HCT116 (cell line): ENCODE measurements at regions not wholly inside any gene's neighbourhood (a gene's known extent, or its start where the extent isn't known, plus 50 kb on each side); places are given as distances from the start of the nearest gene placed in this dataset.

Experiments used
- ATAC-seq: fragments of 200-7000 bp; cut with Tn5 transposase; 2 replicates; pipeline ENCODE4 v1.9.1; 2020; ENCODE audit warnings: mild to moderate bottlenecking, moderate library complexity
- BruUV-seq: library from RNA; stranded (reverse); fragments of 400-500 nt; replicated peaks from 2 replicates; lab custom pipeline; 2021; lab: Mats Ljungman, UMichigan
- CTCF ChIA-PET: fragments of 300-600 bp; sonication (Branson Sonifier 250); formaldehyde crosslinking; loops from one replicate; lab custom pipeline; 2021; ENCODE audit warnings: antibody characterized with exemption; lab: Charles Lee
- POLR2A ChIA-PET: fragments of 300-600, 350-600 bp; sonication (Branson Sonifier 250); formaldehyde crosslinking; loops from one replicate; lab custom pipeline; 2021; ENCODE audit warnings: antibody characterized with exemption; lab: Charles Lee
- RAD21 ChIA-PET, 2 experiments: fragments of 300-600 bp; sonication (Branson Sonifier 250); formaldehyde crosslinking; loops; one replicate each; lab custom pipeline; 2023; ENCODE audit warnings: low total read pairs in 2 of 2; ENCODE audit not compliant: uncharacterized antibody in 2 of 2, unreplicated experiment in 2 of 2, low non-redundant PET in 1 of 2; lab: Charles Lee
- DNase-seq: peaks from one replicate; pipeline ENCODE4 v3.0.0-alpha.2; 2010; ENCODE audit warnings: low read depth, low spot score
- H2AFZ ChIP-seq: fragments of 200-600 bp; shearing (Covaris generic), sonication (generic); 2 replicates; pipeline ENCODE4 v1.6.1; 2017; ENCODE audit warnings: low read depth, mixed run types, mixed read lengths, antibody characterized with exemption, low read length; ENCODE audit not compliant: poor library complexity, severe bottlenecking
- H3K27ac ChIP-seq: 2 replicates; pipeline ENCODE4 v1.5.1; 2012; ENCODE audit warnings: low read depth, low read length
- H3K27me3 ChIP-seq: fragments of 200-600 bp; sonication (generic); 2 replicates; pipeline ENCODE4 v1.6.1; 2016; ENCODE audit warnings: mixed run types, low read length, mixed read lengths; ENCODE audit not compliant: insufficient read depth
- H3K36me3 ChIP-seq, 2 experiments: fragments of 200-500 bp in 1 of 2; fragments of 200-600 bp in 1 of 2; sonication (Bioruptor generic) in 1 of 2; sonication (generic) in 1 of 2; 2 replicates each; pipeline versions ENCODE4 v1.5.1 to v1.6.1; 2014 to 2016; ENCODE audit warnings: low read length in 2 of 2, inconsistent platforms in 1 of 2, mixed read lengths in 1 of 2, mixed run types in 1 of 2; ENCODE audit not compliant: insufficient read depth in 2 of 2, control insufficient read depth in 1 of 2
- H3K4me1 ChIP-seq, 2 experiments: fragments of 200-600 bp in 1 of 2; sonication (generic) in 1 of 2; 2 replicates each; pipeline versions ENCODE4 v1.5.1 to v1.6.1; 2012 to 2017; ENCODE audit warnings: low read length in 2 of 2, inconsistent platforms in 1 of 2, mild to moderate bottlenecking in 1 of 2, mixed read lengths in 1 of 2, mixed run types in 1 of 2, moderate library complexity in 1 of 2; ENCODE audit not compliant: insufficient read depth in 2 of 2, control insufficient read depth in 1 of 2
- H3K4me2 ChIP-seq: fragments of 200-600 bp; sonication (generic); 2 replicates; pipeline ENCODE4 v1.6.1; 2017; ENCODE audit warnings: mixed run types, low read length, mixed read lengths
- H3K4me3 ChIP-seq, 2 experiments: fragments of 200-600 bp in 1 of 2; sonication (generic) in 1 of 2; replicated peaks in 1 of 2; 2 replicates each; pipeline ENCODE4 v1.5.1; 2011 to 2016; ENCODE audit warnings: low read length in 2 of 2, control low read depth in 1 of 2, low read depth in 1 of 2, mild to moderate bottlenecking in 1 of 2, mixed read lengths in 1 of 2, mixed run types in 1 of 2
- H3K79me2 ChIP-seq: fragments of 200-600 bp; sonication (generic); 2 replicates; pipeline ENCODE4 v1.6.1; 2017; ENCODE audit warnings: mild to moderate bottlenecking, mixed run types, low read length, moderate library complexity, mixed read lengths; ENCODE audit not compliant: insufficient read depth
- H3K9ac ChIP-seq: fragments of 200-600 bp; sonication (generic); 2 replicates; pipeline ENCODE4 v1.6.1; 2016; ENCODE audit warnings: low read length, mixed read lengths
- H3K9me2 ChIP-seq: fragments of 200-600 bp; sonication (generic), shearing (Covaris generic); 2 replicates; pipeline ENCODE4 v1.6.1; 2017; ENCODE audit warnings: mixed run types, mild to moderate bottlenecking, moderate library complexity; ENCODE audit not compliant: insufficient read depth
- H3K9me3 ChIP-seq, 2 experiments: fragments of 200-500 bp in 1 of 2; fragments of 200-600 bp in 1 of 2; sonication (Bioruptor generic) in 1 of 2; sonication (generic) in 1 of 2; 2 replicates each; pipeline ENCODE4 v1.6.1; 2014 to 2017; ENCODE audit warnings: low read length in 2 of 2, mixed read lengths in 2 of 2, inconsistent platforms in 1 of 2, low read depth in 1 of 2, mild to moderate bottlenecking in 1 of 2, mixed run types in 1 of 2, moderate library complexity in 1 of 2; ENCODE audit not compliant: control insufficient read depth in 1 of 2, insufficient read depth in 1 of 2
- H4K20me1 ChIP-seq: fragments of 200-600 bp; sonication (generic), shearing (Covaris generic); 2 replicates; pipeline ENCODE4 v1.6.1; 2017; ENCODE audit warnings: mixed run types, mild to moderate bottlenecking, moderate library complexity; ENCODE audit not compliant: insufficient read depth
- CBX3 ChIP-seq: IDR thresholded peaks from 2 replicates; pipeline ENCODE4 v1.6.1; 2012; ENCODE audit warnings: low read depth
- CEBPB ChIP-seq: IDR thresholded peaks from 2 replicates; pipeline ENCODE4 v1.6.1; 2012; ENCODE audit warnings: low read depth
- EGR1 ChIP-seq: IDR thresholded peaks from 2 replicates; pipeline ENCODE4 v1.6.1; 2012; ENCODE audit warnings: low read depth
- ELF1 ChIP-seq: IDR thresholded peaks from 2 replicates; pipeline ENCODE4 v1.6.1; 2012; ENCODE audit warnings: low read depth, borderline replicate concordance
- EZH2phosphoT487 ChIP-seq: fragments of 200-600 bp; IDR thresholded peaks from 2 replicates; pipeline ENCODE4 v1.6.1; 2018; ENCODE audit warnings: antibody characterized with exemption, borderline replicate concordance
- JUND ChIP-seq: IDR thresholded peaks from 2 replicates; pipeline ENCODE4 v1.6.1; 2012
- POLR2A ChIP-seq: IDR thresholded peaks from 2 replicates; pipeline ENCODE4 v1.7.0; 2011; ENCODE audit warnings: borderline replicate concordance; ENCODE audit not compliant: insufficient read depth, insufficient read length; ENCODE audit errors: extremely low read depth
- POLR2AphosphoS5 ChIP-seq: IDR thresholded peaks from 2 replicates; pipeline ENCODE4 v1.6.1; 2011; ENCODE audit warnings: mild to moderate bottlenecking, low read depth, low read length, moderate library complexity
- RAD21 ChIP-seq: IDR thresholded peaks from 2 replicates; pipeline ENCODE4 v1.6.1; 2012; ENCODE audit warnings: low read depth, mild to moderate bottlenecking
- REST ChIP-seq: IDR thresholded peaks from 2 replicates; pipeline ENCODE4 v1.6.1; 2012; ENCODE audit warnings: low read depth
- SRF ChIP-seq: IDR thresholded peaks from 2 replicates; pipeline ENCODE4 v1.6.1; 2012; ENCODE audit warnings: low read depth
- YY1 ChIP-seq: IDR thresholded peaks from 2 replicates; pipeline ENCODE4 v1.6.1; 2011; ENCODE audit warnings: low read length, low read depth, moderate library complexity, mild to moderate bottlenecking; ENCODE audit not compliant: insufficient replicate concordance; ENCODE audit errors: extremely low read depth
- ZFX ChIP-seq: fragments of 450-650 bp; IDR thresholded peaks from 2 replicates; pipeline ENCODE4 v1.6.1; 2017
- ZNF274 ChIP-seq: fragments of 200-500 bp; sonication (Bioruptor generic); IDR thresholded peaks from 2 replicates; pipeline ENCODE4 v1.6.1; 2014; ENCODE audit warnings: mild to moderate bottlenecking, low read depth, low read length, inconsistent platforms
- intact Hi-C: fragments of 100-400 bp; cut with micrococcal nuclease; formaldehyde crosslinking; loops from 2 replicates; pipeline ENCODE4 v1.10.0; 2022
- TF ChIP-seq, protein P1 (sequence below): IDR thresholded peaks from 2 replicates; pipeline ENCODE4 v1.6.1; 2012

GRCh38 chr14:98312006-98312405, 960.0 kb downstream of the BCL11B start:
- TF ChIP-seq CEBPB: no peak
- no peak for TF ChIP-seq JUND
- no peak for TF ChIP-seq REST
- no peak for TF ChIP-seq YY1
- TF ChIP-seq RAD21: no peak
- no peak for TF ChIP-seq ELF1
- TF ChIP-seq, all 23 proteins: peak for 0
- BruUV-seq: no TSS peak
- no peak for ATAC-seq
- intact Hi-C loops: no loop called here
- Histone ChIP-seq H3K9ac (no peak overlapping the region), H3K4me3 (no peak overlapping the region), H3K4me2 (no peak overlapping the region), H3K79me2 (no peaks in the 10 kb centered on the region), H3K27ac (no peak overlapping the region), H3K27me3 (no peaks in the 10 kb centered on the region), H3K36me3 (no peaks in the 10 kb centered on the region), H3K9me3 (no peaks in the 10 kb centered on the region; a peak in 1 of 4 replicates), H2AFZ (no peak overlapping the region), H3K4me1 (no peaks in the 10 kb centered on the region), H3K9me2 (no peaks in the 10 kb centered on the region), H4K20me1 (no peaks in the 10 kb centered on the region)
- DNase-seq: no peak
- POLR2A ChIA-PET: no interaction called here
- RAD21 ChIA-PET: no interaction called here
- CTCF ChIA-PET: no interaction called here

DNA sequence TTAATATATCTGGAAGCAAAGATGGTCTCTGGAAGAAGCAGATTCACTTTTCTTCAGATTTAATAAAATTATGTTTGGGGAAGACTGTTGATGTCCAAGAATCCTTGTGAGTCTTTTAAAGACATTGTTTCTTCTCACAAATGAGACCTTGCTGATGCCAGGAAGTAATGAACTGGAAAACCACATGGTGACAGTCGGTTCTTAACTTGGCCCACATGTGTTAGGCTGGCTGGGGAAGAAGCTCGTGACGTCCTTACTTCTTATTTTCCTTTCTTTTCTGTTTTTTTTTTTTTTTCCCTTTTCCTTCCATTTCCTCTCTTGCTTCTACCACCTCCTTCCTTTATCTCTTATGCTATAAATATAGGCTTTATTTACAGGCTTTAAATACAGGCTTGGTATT, 950.2 kb downstream of the BCL11B start:
- Histone ChIP-seq H3K4me1 (no peaks in the 10 kb centered on the region), H3K4me2 (no peak overlapping the region), H3K4me3 (no peak overlapping the region), H3K9ac (no peak overlapping the region), H3K27me3 (no peaks in the 10 kb centered on the region), H2AFZ (no peak overlapping the region), H3K36me3 (no peaks in the 10 kb centered on the region), H3K27ac (no peak overlapping the region), H3K9me2 (no peaks in the 10 kb centered on the region), H3K79me2 (no peaks in the 10 kb centered on the region), H4K20me1 (no peaks in the 10 kb centered on the region), H3K9me3 (peaks cover 0 to 4% of the 10 kb centered on the region in 2 experiments; a peak in 2 of 4 replicates)
- BruUV-seq: no TSS peak
- ATAC-seq: no peak
- intact Hi-C loops: no loop called here
- no peak for TF ChIP-seq RAD21
- no peak for TF ChIP-seq EZH2phosphoT487
- TF ChIP-seq SRF: no peak
- no peak for TF ChIP-seq ZFX
- TF ChIP-seq REST: no peak
- TF ChIP-seq CBX3: no peak
- no peak for TF ChIP-seq YY1
- TF ChIP-seq, protein P1, sequence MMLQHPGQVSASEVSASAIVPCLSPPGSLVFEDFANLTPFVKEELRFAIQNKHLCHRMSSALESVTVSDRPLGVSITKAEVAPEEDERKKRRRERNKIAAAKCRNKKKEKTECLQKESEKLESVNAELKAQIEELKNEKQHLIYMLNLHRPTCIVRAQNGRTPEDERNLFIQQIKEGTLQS: no peak
- no peak for TF ChIP-seq CEBPB
- TF ChIP-seq POLR2A: no peak
- TF ChIP-seq EGR1: no peak
- TF ChIP-seq ZNF274: no peak
- no peak for TF ChIP-seq POLR2AphosphoS5
- RAD21 ChIA-PET: no interaction called here
- DNase-seq: no peak
- POLR2A ChIA-PET: no interaction called here
- CTCF ChIA-PET: no interaction called here
